PC-3 (cell line): ENCODE measurements at regions not wholly inside any gene's neighbourhood (a gene's known extent, or its start where the extent isn't known, plus 50 kb on each side); places are given as distances from the start of the nearest gene placed in this dataset.

ENCODE experiments used
- ATAC-seq: fragments of 200-7000 bp; cut with Tn5 transposase; 2 replicates; pipeline ENCODE4 v1.9.1; 2020; ENCODE audit warnings: mild to moderate bottlenecking, moderate library complexity
- BruUV-seq: library from RNA; stranded (reverse); fragments of 400-500 nt; replicated peaks from 2 replicates; lab custom pipeline; 2021; lab: Mats Ljungman, UMichigan
- CTCF ChIA-PET: fragments of 300-600 bp; sonication (Branson Sonifier 250); formaldehyde crosslinking; loops from one replicate; lab custom pipeline; 2022; ENCODE audit warnings: antibody characterized with exemption; lab: Charles Lee
- POLR2A ChIA-PET: fragments of 300-600 bp; sonication (Branson Sonifier 250); formaldehyde crosslinking; loops from one replicate; lab custom pipeline; 2022; ENCODE audit warnings: antibody characterized with exemption; ENCODE audit not compliant: unreplicated experiment; lab: Charles Lee
- DNase-seq: peaks from one replicate; pipeline ENCODE4 v3.0.0-alpha.2; 2015
- H2AFZ ChIP-seq: fragments of 300-600 bp; sonication (generic); 2 replicates; pipeline ENCODE4 v1.6.0; 2016; ENCODE audit warnings: antibody characterized with exemption, low read length
- H3F3A ChIP-seq: fragments of 300-600 bp; sonication (generic); one replicate; pipeline ENCODE4 v1.6.0; 2017; ENCODE audit warnings: antibody characterized with exemption, low read length, control low read depth, mild to moderate bottlenecking; ENCODE audit not compliant: unreplicated experiment
- H3K27ac ChIP-seq: fragments of 300-600 bp; sonication (generic); 2 replicates; pipeline ENCODE4 v1.5.1; 2016; ENCODE audit warnings: mild to moderate bottlenecking, low read length
- H3K27me3 ChIP-seq: fragments of 300-600 bp; sonication (generic); 2 replicates; pipeline ENCODE4 v1.6.1; 2016; ENCODE audit warnings: low read length, mixed read lengths
- H3K36me3 ChIP-seq: fragments of 300-600 bp; sonication (generic); 2 replicates; pipeline ENCODE4 v1.6.1; 2016; ENCODE audit warnings: low read depth, mixed run types, low read length, mixed read lengths
- H3K4me1 ChIP-seq: fragments of 300-600 bp; sonication (generic); 2 replicates; pipeline ENCODE4 v1.5.1; 2016; ENCODE audit warnings: low read length; ENCODE audit not compliant: insufficient read depth
- H3K4me2 ChIP-seq: fragments of 300-600 bp; sonication (generic); 2 replicates; pipeline ENCODE4 v1.6.0; 2016; ENCODE audit warnings: low read length
- H3K4me3 ChIP-seq: fragments of 300-600 bp; sonication (generic); 2 replicates; pipeline ENCODE4 v1.5.1; 2016; ENCODE audit warnings: mild to moderate bottlenecking, low read length, mixed read lengths
- H3K79me2 ChIP-seq: fragments of 300-600 bp; sonication (generic); 2 replicates; pipeline ENCODE4 v1.6.1; 2017; ENCODE audit warnings: low read length, mixed read lengths
- H3K9ac ChIP-seq: fragments of 300-600 bp; sonication (generic); 2 replicates; pipeline ENCODE4 v1.6.0; 2016; ENCODE audit warnings: mild to moderate bottlenecking, low read length
- H3K9me2 ChIP-seq: fragments of 300-600 bp; sonication (generic); replicated peaks from 2 replicates; pipeline ENCODE4 v1.6.1; 2016; ENCODE audit warnings: mixed run types, low read length, mixed read lengths
- H3K9me3 ChIP-seq: fragments of 300-600 bp; sonication (generic); 2 replicates; pipeline ENCODE4 v1.6.1; 2016; ENCODE audit warnings: low read length, mixed read lengths
- H4K20me1 ChIP-seq: fragments of 300-600 bp; sonication (generic); 2 replicates; pipeline ENCODE4 v1.6.1; 2016; ENCODE audit warnings: low read length, mixed read lengths
- CTCF ChIP-seq: fragments of 300-600 bp; sonication (generic); conservative IDR thresholded peaks from 2 replicates; pipeline ENCODE4 v1.5.1; 2017; ENCODE audit warnings: antibody characterized with exemption, low read depth, mild to moderate bottlenecking, low read length
- EZH2 ChIP-seq: fragments of 300-600 bp; sonication (generic); IDR thresholded peaks from one replicate; pipeline ENCODE4 v1.6.1; 2017; ENCODE audit warnings: antibody characterized with exemption, mild to moderate bottlenecking, low read length; ENCODE audit not compliant: unreplicated experiment
- EZH2phosphoT487 ChIP-seq: fragments of 300-600 bp; sonication (generic); IDR thresholded peaks from 2 replicates; pipeline ENCODE4 v1.6.1; 2018; ENCODE audit warnings: mild to moderate bottlenecking, antibody characterized with exemption, low read length, borderline replicate concordance
- intact Hi-C: fragments of 100-400 bp; cut with micrococcal nuclease; formaldehyde crosslinking; loops from 2 replicates; pipeline ENCODE4 v1.9.0; 2023

- ChIA-PET CTCF (no interaction called here), POLR2A (no interaction called here)
- intact Hi-C loops: no loop called here
- Histone ChIP-seq H3K4me2 (no peak overlapping the region), H4K20me1 (no peaks in the 10 kb centered on the region), H3K36me3 (no peaks in the 10 kb centered on the region), H3K9me2 (no peaks in the 10 kb centered on the region), H3K9me3 (no peaks in the 10 kb centered on the region), H3K9ac (no peak overlapping the region), H3K27ac (no peak overlapping the region), H3K4me1 (no peaks in the 10 kb centered on the region), H2AFZ (no peak overlapping the region), H3K27me3 (no peaks in the 10 kb centered on the region), H3K79me2 (no peaks in the 10 kb centered on the region), H3F3A (no peaks in the 10 kb centered on the region), H3K4me3 (no peak overlapping the region)
- DNase-seq: no peak
- no peak for TF ChIP-seq EZH2
- no peak for TF ChIP-seq EZH2phosphoT487
- TF ChIP-seq CTCF: no peak
- BruUV-seq: no TSS peak
- no peak for ATAC-seq
Observed at GRCh38 chr5:56517011-56517416, 283.9 kb upstream of the ANKRD55 start.

- no peaks in the 10 kb centered on the region for H3K9me3 ChIP-seq
- H3K4me3 ChIP-seq: no peak overlapping the region
- intact Hi-C loops: no loop called here
- H3K27me3 ChIP-seq: no peaks in the 10 kb centered on the region
- no peak for TF ChIP-seq CTCF
- no peak for TF ChIP-seq EZH2phosphoT487
- no peak for TF ChIP-seq EZH2
- no peaks in the 10 kb centered on the region for H3K4me1 ChIP-seq
- H3K79me2 ChIP-seq: no peaks in the 10 kb centered on the region
- no peaks in the 10 kb centered on the region for H3F3A ChIP-seq
- no peak overlapping the region for H2AFZ ChIP-seq
- H4K20me1 ChIP-seq: no peaks in the 10 kb centered on the region
- no peak overlapping the region for H3K9ac ChIP-seq
- no peaks in the 10 kb centered on the region for H3K36me3 ChIP-seq
- ATAC-seq (no peak), DNase-seq (no peak)
- no TSS peak for BruUV-seq
- H3K4me2 ChIP-seq: no peak overlapping the region
- POLR2A ChIA-PET: no interaction called here
- no peaks in the 10 kb centered on the region for H3K9me2 ChIP-seq
- H3K27ac ChIP-seq: no peak overlapping the region
- CTCF ChIA-PET: no interaction called here
Observed at GRCh38 chr5:56516441-56516840, 283.3 kb upstream of the ANKRD55 start.

- Histone ChIP-seq H3K4me2 (no peak overlapping the region), H3K4me1 (no peaks in the 10 kb centered on the region), H3K9me2 (no peaks in the 10 kb centered on the region), H3K27me3 (no peaks in the 10 kb centered on the region), H3F3A (no peaks in the 10 kb centered on the region), H3K27ac (no peak overlapping the region), H3K9ac (no peak overlapping the region), H3K36me3 (no peaks in the 10 kb centered on the region), H4K20me1 (no peaks in the 10 kb centered on the region), H3K4me3 (no peak overlapping the region), H3K79me2 (no peaks in the 10 kb centered on the region), H2AFZ (no peak overlapping the region), H3K9me3 (no peaks in the 10 kb centered on the region)
- no TSS peak for BruUV-seq
- ATAC-seq: no peak
- intact Hi-C loops: no loop called here
- CTCF ChIA-PET: no interaction called here
- no peak for DNase-seq
- POLR2A ChIA-PET: no interaction called here
- TF ChIP-seq EZH2 (no peak), CTCF (no peak), EZH2phosphoT487 (no peak)
Observed at GRCh38 chr5:56516035-56516434, 282.9 kb upstream of the ANKRD55 start.
